MCF 10A (cell line): ENCODE measurements at regions not wholly inside any gene's neighbourhood (a gene's known extent, or its start where the extent isn't known, plus 50 kb on each side); places are given as distances from the start of the nearest gene placed in this dataset.

ENCODE experiments used
- BruUV-seq: library from RNA; stranded (reverse); fragments of 400-500 nt; replicated peaks from 2 replicates; lab custom pipeline; 2021; lab: Mats Ljungman, UMichigan
- CTCF ChIA-PET: fragments of 300-600 bp; sonication (Branson Sonifier 250); formaldehyde crosslinking; extraction: SDS; loops from one replicate; lab custom pipeline; 2021; ENCODE audit warnings: antibody characterized with exemption, inconsistent platforms; lab: Yijun Ruan, JAX
- POLR2A ChIA-PET: fragments of 300-600, 350-650 bp; sonication (Branson Sonifier 250); formaldehyde crosslinking; extraction: SDS; loops from one replicate; lab custom pipeline; 2020; ENCODE audit warnings: antibody characterized with exemption, inconsistent platforms; lab: Yijun Ruan, JAX
- DNase-seq: peaks from one replicate; pipeline ENCODE4 v3.0.0-alpha.2; 2018; ENCODE audit not compliant: unreplicated experiment
- H3K27ac Mint-ChIP-seq: one replicate; pipeline ENCODE4 v1.8.0; 2022; ENCODE audit warnings: mild to moderate bottlenecking, low read depth, mixed read lengths; ENCODE audit not compliant: unreplicated experiment
- H3K27me3 Mint-ChIP-seq: one replicate; pipeline ENCODE4 v1.8.0; 2022; ENCODE audit warnings: mixed read lengths; ENCODE audit not compliant: insufficient read depth, unreplicated experiment
- H3K36me3 Mint-ChIP-seq: one replicate; pipeline ENCODE4 v1.8.0; 2022; ENCODE audit warnings: mild to moderate bottlenecking, moderate library complexity, mixed read lengths; ENCODE audit not compliant: insufficient read depth, unreplicated experiment
- H3K4me1 Mint-ChIP-seq: one replicate; pipeline ENCODE4 v1.8.0; 2022; ENCODE audit warnings: mixed read lengths; ENCODE audit not compliant: insufficient read depth, unreplicated experiment
- H3K4me3 Mint-ChIP-seq: one replicate; pipeline ENCODE4 v1.8.0; 2022; ENCODE audit warnings: mild to moderate bottlenecking, moderate library complexity, mixed read lengths; ENCODE audit not compliant: unreplicated experiment
- H3K9me3 Mint-ChIP-seq: one replicate; pipeline ENCODE4 v1.8.0; 2022; ENCODE audit warnings: mixed read lengths; ENCODE audit not compliant: unreplicated experiment
- CTCF ChIP-seq: fragments of 200-600 bp; IDR thresholded peaks from one replicate; pipeline ENCODE4 v1.8.0; 2022; ENCODE audit warnings: antibody characterized with exemption, mild to moderate bottlenecking; ENCODE audit not compliant: unreplicated experiment
- intact Hi-C: fragments of 100-400 bp; cut with micrococcal nuclease; formaldehyde crosslinking; loops from 2 replicates; pipeline ENCODE4 v1.14.1; 2022

DNA sequence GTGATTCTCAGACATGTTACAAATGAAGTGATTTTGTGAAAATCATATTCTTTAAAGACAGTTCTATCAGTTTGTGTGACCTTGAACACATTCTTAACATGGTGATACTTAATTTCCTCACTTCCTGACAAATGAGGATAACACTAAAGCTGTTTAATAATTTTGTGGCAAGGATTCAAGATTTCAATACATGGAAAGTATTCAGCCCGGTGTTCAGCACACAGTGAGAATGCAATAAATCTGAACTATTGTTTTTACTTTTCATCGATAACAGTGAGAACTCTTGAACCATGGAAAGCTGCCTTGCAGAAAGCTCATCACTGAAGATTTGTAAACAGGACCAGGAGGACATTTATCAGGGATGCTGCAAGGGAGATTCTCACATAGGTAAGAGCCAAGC lies 57.1 kb upstream of the C5orf46 start:
- H3K4me3 Mint-ChIP-seq, result no peak overlapping the region
- no peaks in the 10 kb centered on the region for H3K9me3 Mint-ChIP-seq
- CTCF ChIA-PET, result interaction anchor here (0.6 to 2.7 kb wide), 7 partner anchors 13 to 974 kb away, joined by 3 to 11 read pairs (median 3); no protein-coding TSS in a partner anchor
- H3K4me1 Mint-ChIP-seq, result no peaks in the 10 kb centered on the region
- POLR2A ChIA-PET, result interaction anchor here (1.4 kb wide), 1 partner anchor 9 kb away, joined by 5 read pairs; no protein-coding TSS in a partner anchor
- no peak overlapping the region for H3K27ac Mint-ChIP-seq
- no peaks in the 10 kb centered on the region for H3K27me3 Mint-ChIP-seq
- no peak for TF ChIP-seq CTCF
- DNase-seq, result no peak
- no peaks in the 10 kb centered on the region for H3K36me3 Mint-ChIP-seq
- BruUV-seq, result no TSS peak
- intact Hi-C loops, result no loop called here

GRCh38 chr5:147961208-147961749 lies 54.9 kb upstream of the C5orf46 start:
- intact Hi-C loops, result no loop called here
- H3K9me3 Mint-ChIP-seq, result no peaks in the 10 kb centered on the region
- H3K27me3 Mint-ChIP-seq, result no peaks in the 10 kb centered on the region
- no TSS peak for BruUV-seq
- no peak overlapping the region for H3K27ac Mint-ChIP-seq
- POLR2A ChIA-PET, result no interaction called here
- no peak for TF ChIP-seq CTCF
- no peaks in the 10 kb centered on the region for H3K36me3 Mint-ChIP-seq
- DNase-seq, result no peak
- CTCF ChIA-PET, result interaction anchor here (1.1 kb wide), 1 partner anchor 8 kb away, joined by 6 read pairs; no protein-coding TSS in a partner anchor
- H3K4me3 Mint-ChIP-seq, result no peak overlapping the region
- H3K4me1 Mint-ChIP-seq, result peaks cover 11% of the 10 kb centered on the region

DNA sequence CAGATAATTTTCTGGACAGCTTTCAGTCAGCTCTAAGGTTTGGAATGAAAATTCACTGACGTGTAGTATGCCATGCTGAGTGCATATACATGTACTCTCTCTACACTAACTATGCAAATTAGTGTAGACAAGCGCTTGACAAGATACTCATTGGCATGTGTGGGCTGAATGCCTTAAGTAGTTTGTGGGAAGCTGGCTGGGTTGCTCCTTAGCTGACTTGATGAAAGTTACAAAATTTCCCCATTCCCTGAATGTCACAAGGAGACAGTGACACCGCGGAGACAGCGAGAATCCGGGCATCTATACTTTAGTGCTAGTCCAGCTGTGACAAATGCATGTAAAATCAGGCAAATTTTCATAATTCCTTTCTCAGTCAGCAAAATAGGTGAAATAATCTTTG lies 51.6 kb upstream of the C5orf46 start:
- CTCF ChIA-PET, result interaction anchor here (0.6 to 7.0 kb wide), 12 partner anchors 8 to 702 kb away, joined by 3 to 110 read pairs (median 4); no protein-coding TSS in a partner anchor
- no peaks in the 10 kb centered on the region for H3K36me3 Mint-ChIP-seq
- BruUV-seq, result no TSS peak

More for the DNA sequence above, 51.6 kb upstream of the C5orf46 start:
- no peak for TF ChIP-seq CTCF
- no peak overlapping the region for H3K27ac Mint-ChIP-seq
- H3K27me3 Mint-ChIP-seq, result no peaks in the 10 kb centered on the region
- intact Hi-C loops, result loop anchor here (10.0 kb wide), 1 partner anchor 767 kb away; no protein-coding TSS in a partner anchor
- no peaks in the 10 kb centered on the region for H3K9me3 Mint-ChIP-seq
- no peak for DNase-seq
- no peak overlapping the region for H3K4me3 Mint-ChIP-seq
- H3K4me1 Mint-ChIP-seq, result peaks cover 18% of the 10 kb centered on the region
- POLR2A ChIA-PET, result interaction anchor here (0.7 to 5.2 kb wide), 8 partner anchors 8 to 133 kb away, joined by 3 to 18 read pairs (median 8); no protein-coding TSS in a partner anchor
